Lower lobe of right lung (tissue), 2 donors: ENCODE measurements at regions not wholly inside any gene's neighbourhood (a gene's known extent, or its start where the extent isn't known, plus 50 kb on each side); places are given as distances from the start of the nearest gene placed in this dataset.
A peak's percentile ranks its signal among the peaks of the same experiment; 100 is the strongest.

ENCODE experiments used
- ATAC-seq, 2 donors: fragments of 200-7000 bp; cut with Tn5 transposase; one replicate each; pipeline ENCODE4 v1.9.1; 2020 to 2022; ENCODE audit warnings: mild to moderate bottlenecking in 2 of 2, moderate library complexity in 2 of 2
- DNase-seq: peaks from one replicate; pipeline ENCODE4 v3.0.0-alpha.2; 2020
- H3K27ac ChIP-seq: fragments of 200-600 bp; one replicate; pipeline ENCODE4 v1.8.0; 2022
- H3K27me3 ChIP-seq: fragments of 200-600 bp; one replicate; pipeline ENCODE4 v1.8.0; 2022; ENCODE audit warnings: low read depth
- H3K36me3 ChIP-seq: fragments of 200-600 bp; one replicate; pipeline ENCODE4 v1.8.0; 2022; ENCODE audit warnings: mild to moderate bottlenecking
- H3K4me1 ChIP-seq: fragments of 200-600 bp; one replicate; pipeline ENCODE4 v1.8.0; 2022
- H3K4me3 ChIP-seq: fragments of 200-600 bp; one replicate; pipeline ENCODE4 v1.8.0; 2022; ENCODE audit warnings: mild to moderate bottlenecking
- H3K9me3 ChIP-seq: fragments of 200-600 bp; one replicate; pipeline ENCODE4 v1.8.0; 2022
- intact Hi-C: fragments of 100-400 bp; cut with DNase I; formaldehyde crosslinking; loops from one replicate; pipeline ENCODE4 v1.11.0; 2022
- TF ChIP-seq, protein P1 (sequence below): fragments of 200-600 bp; IDR thresholded peaks from one replicate; pipeline ENCODE4 v1.8.0; 2022; ENCODE audit warnings: antibody characterized with exemption, mild to moderate bottlenecking
- donor health status: DM: no; HTN: yes; CAD: no; lungs with severe emphysema.

DNA sequence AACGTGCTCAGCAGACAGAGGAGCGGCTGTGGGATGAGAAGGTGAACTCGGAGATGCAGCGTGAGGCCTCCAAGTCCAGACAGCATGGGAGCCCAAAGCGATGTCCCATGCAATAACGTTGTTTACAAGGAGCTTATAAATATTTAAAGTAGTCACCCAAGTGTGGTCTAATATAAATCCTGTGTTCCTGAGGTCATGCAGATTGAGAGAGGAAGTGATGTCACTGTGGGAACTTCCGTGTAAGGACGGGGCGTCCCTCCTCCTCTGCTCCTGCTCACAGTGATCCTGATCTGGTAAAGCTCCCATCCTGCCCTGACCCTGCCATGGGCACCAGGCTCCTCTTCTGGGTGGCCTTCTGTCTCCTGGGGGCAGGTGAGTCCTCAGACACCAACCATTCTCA, 94.7 kb upstream of the PRSS58 start:
- Histone ChIP-seq H3K27ac (no peak overlapping the region), H3K4me3 (no peak overlapping the region), H3K9me3 (no peaks in the 10 kb centered on the region), H3K4me1 (no peaks in the 10 kb centered on the region), H3K36me3 (no peaks in the 10 kb centered on the region), H3K27me3 (peaks cover 10% of the 10 kb centered on the region)
- TF ChIP-seq, protein P1, sequence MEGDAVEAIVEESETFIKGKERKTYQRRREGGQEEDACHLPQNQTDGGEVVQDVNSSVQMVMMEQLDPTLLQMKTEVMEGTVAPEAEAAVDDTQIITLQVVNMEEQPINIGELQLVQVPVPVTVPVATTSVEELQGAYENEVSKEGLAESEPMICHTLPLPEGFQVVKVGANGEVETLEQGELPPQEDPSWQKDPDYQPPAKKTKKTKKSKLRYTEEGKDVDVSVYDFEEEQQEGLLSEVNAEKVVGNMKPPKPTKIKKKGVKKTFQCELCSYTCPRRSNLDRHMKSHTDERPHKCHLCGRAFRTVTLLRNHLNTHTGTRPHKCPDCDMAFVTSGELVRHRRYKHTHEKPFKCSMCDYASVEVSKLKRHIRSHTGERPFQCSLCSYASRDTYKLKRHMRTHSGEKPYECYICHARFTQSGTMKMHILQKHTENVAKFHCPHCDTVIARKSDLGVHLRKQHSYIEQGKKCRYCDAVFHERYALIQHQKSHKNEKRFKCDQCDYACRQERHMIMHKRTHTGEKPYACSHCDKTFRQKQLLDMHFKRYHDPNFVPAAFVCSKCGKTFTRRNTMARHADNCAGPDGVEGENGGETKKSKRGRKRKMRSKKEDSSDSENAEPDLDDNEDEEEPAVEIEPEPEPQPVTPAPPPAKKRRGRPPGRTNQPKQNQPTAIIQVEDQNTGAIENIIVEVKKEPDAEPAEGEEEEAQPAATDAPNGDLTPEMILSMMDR, result no peak
- ATAC-seq (no peak), DNase-seq (no peak)
- intact Hi-C loops, result no loop called here

DNA sequence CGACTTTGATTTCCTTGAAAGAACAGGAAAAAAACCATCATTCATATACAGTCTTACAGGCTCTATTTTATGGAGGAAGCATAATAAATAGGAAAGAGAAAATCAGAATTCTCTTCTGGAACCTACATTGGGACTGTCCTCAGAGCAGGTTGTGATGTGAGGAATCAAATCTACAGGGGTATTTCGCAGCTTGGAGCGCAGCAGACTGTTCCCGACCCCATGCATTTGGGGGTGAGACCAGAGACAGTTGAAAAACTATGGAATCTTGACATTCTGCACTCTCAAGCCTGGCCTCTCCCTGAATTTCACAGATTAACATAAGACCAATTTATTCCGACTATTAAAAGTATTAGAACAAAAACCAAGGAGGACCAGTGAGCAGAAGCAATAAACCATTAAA, 93.3 kb upstream of the PRSS58 start:
- intact Hi-C loops, result no loop called here
- ATAC-seq (no peak), DNase-seq (no peak)
- Histone ChIP-seq H3K4me3 (no peak overlapping the region), H3K9me3 (no peaks in the 10 kb centered on the region), H3K27me3 (peaks cover 10% of the 10 kb centered on the region), H3K27ac (no peak overlapping the region), H3K4me1 (no peaks in the 10 kb centered on the region), H3K36me3 (no peaks in the 10 kb centered on the region)
- TF ChIP-seq, protein P1, result no peak

DNA sequence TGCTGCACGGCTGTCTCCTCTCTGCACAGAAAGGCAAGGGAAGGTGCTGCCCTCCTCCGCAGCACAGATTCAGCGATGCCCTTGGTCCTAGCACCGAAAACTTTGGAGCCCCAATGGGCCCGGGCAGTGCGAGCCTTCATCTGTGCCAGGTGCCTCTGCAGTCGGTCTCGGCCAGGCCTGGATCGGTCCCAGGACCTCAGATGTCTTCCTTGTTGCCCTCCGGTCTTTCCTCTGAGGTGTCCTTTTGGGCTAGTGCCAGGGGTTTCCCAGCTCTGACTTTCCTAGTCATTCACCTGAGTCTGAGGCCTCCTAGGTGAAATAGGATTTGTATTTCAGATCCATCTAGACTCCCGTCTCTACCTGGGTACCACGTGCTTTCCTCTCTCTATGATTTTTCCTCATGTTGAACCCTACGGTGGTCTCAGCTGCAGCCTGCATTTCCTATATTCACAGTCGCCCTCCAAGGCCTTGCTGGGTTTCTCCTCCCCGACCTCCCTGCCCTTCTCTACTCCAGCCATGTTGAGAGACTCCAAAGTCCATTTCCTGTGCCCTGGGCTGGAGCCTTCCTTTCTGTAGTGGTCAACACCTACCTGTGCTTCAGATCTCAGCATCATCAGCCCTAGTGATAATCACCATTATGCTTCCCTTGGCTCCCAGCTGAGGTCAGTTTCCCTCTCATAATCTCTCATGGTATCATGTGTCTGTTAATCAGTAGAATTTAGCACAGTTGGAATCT, 92.0 kb upstream of the PRSS58 start:
- TF ChIP-seq, protein P1, result no peak
- intact Hi-C loops, result no loop called here
- Histone ChIP-seq H3K27me3 (peaks cover 10% of the 10 kb centered on the region), H3K27ac (no peak overlapping the region), H3K9me3 (no peaks in the 10 kb centered on the region), H3K4me3 (no peak overlapping the region), H3K36me3 (no peaks in the 10 kb centered on the region), H3K4me1 (no peaks in the 10 kb centered on the region)
- DNase-seq, result no peak
- ATAC-seq, result peak in 1 of 2 donors; percentile 15

DNA sequence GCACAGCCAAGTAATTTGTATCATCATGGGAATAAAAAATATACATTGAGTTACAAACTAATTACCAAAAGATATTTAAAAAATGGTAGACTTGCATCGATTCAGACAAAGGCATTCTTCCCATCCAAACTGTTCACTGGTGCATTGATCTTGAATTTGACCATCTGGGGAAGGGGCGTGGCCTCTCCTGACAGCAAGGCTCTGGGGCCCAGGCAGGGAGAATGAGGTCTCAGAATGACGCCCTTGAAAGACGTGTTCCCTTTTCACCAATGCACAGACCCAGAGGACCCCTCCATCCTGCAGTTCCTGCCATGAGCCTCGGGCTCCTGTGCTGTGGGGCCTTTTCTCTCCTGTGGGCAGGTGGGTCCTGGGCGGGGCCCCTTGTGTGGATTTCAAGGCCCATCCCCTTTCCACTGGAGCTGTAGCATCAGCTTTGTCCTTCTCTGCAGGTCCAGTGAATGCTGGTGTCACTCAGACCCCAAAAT, 91.1 kb upstream of the PRSS58 start:
- TF ChIP-seq, protein P1, result no peak
- no peak overlapping the region for H3K4me3 ChIP-seq
- H3K27ac ChIP-seq, result no peak overlapping the region
- H3K36me3 ChIP-seq, result no peaks in the 10 kb centered on the region
- no peaks in the 10 kb centered on the region for H3K4me1 ChIP-seq
- H3K9me3 ChIP-seq, result no peaks in the 10 kb centered on the region
- ATAC-seq (no peak), DNase-seq (no peak)
- H3K27me3 ChIP-seq, result peaks cover 10% of the 10 kb centered on the region
- intact Hi-C loops, result no loop called here

DNA sequence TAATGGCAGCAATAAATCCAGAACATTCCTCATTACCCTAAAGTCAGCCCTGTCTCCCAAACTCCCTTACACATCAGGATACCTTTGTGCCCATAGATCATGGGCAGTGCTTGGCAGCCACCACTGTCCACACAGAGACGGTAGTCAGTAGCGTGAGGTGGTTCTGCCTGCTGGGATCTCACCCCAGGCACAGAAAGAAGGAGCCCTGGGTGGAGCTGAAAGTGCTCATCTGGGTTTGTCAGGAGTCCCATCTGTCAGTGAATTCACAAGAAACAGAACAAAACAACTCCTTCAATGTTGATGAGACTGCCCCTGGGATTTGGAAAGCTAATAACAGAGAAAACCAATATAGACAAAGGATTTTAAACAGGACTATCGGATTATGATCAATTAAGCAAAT, 90.2 kb upstream of the PRSS58 start:
- DNase-seq (no peak), ATAC-seq (no peak)
- intact Hi-C loops, result no loop called here
- no peak overlapping the region for H3K27ac ChIP-seq
- no peaks in the 10 kb centered on the region for H3K36me3 ChIP-seq
- no peak overlapping the region for H3K4me3 ChIP-seq
- peaks cover 10% of the 10 kb centered on the region for H3K27me3 ChIP-seq
- TF ChIP-seq, protein P1, result no peak
- no peaks in the 10 kb centered on the region for H3K9me3 ChIP-seq
- no peaks in the 10 kb centered on the region for H3K4me1 ChIP-seq
